ENCODE measurements at regions not wholly inside any gene's neighbourhood (a gene's known extent, or its start where the extent isn't known, plus 50 kb on each side); places are given as distances from the start of the nearest gene placed in this dataset.

DNA sequence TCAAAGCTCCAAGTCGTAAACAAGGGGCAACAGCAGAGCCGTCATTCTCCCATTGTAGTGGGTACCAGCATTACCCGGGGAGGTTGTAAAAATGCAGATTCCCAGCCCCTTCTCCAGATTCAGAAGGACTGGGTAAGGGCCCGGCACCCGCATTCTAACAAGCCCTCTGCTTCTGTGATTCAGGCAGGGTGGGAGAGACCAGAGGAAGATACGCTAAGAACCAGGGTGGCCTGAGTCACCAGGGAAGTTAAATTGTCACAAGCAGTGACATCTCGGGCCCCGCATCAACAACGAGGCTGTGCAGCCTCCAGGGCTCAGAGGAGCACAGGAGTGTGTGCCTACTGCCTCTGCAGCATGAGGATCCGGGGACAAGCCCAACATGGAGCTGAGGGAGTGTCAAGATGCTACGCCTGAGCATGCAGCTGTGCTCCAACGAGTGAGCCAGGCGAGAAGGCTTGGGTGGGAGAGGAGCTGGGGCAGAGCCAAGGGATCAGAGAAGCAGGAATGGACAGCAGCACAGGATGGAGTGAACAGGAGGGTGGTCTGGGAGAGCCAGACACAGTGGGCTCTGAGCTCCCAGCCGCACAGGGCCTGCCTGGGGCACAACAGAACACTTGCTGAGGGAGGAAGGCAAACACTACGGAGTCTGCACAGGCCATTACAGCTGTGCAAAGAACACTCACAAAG is 68.5 kb downstream of the CPN2 start:
- Histone ChIP-seq H3K56ac (ENCODE audit: insufficient read length, low read depth, low read length) (no peak overlapping the region), H3K79me2 (ENCODE audit: insufficient read depth, low read length) (no peaks in the 10 kb centered on the region), H4K5ac (ENCODE audit: insufficient read length, low read depth, low read length) (no peak overlapping the region), H3K9me3 (ENCODE audit: control insufficient read depth, low read depth, low read length) (no peaks in the 10 kb centered on the region), H3K23me2 (ENCODE audit: insufficient read length, low read depth, low read length, poor library complexity, severe bottlenecking) (peaks cover 5% of the 10 kb centered on the region), H2BK5ac (ENCODE audit: insufficient read length, low read length) (no peak overlapping the region), H3K4me1 (ENCODE audit: insufficient read depth, low read length) (peaks cover 10% of the 10 kb centered on the region; the same call in 1 of the 2 replicates), H3K23ac (ENCODE audit: insufficient read length, low read depth, low read length) (no peak overlapping the region), H3K14ac (ENCODE audit: insufficient read depth, low read length) (no peak overlapping the region), H2BK15ac (ENCODE audit: low read depth, low read length) (no peak overlapping the region), H4K91ac (ENCODE audit: insufficient read length, low read depth, low read length) (no peak overlapping the region), H2BK120ac (ENCODE audit: low read depth, low read length, poor library complexity, severe bottlenecking) (no peak overlapping the region), H3T11ph (ENCODE audit: low read length) (no peak overlapping the region), H3K27ac (ENCODE audit: insufficient read length, low read depth, low read length) (no peak overlapping the region), H2BK20ac (ENCODE audit: low read depth, low read length, poor library complexity, severe bottlenecking) (no peak overlapping the region), H4K20me1 (ENCODE audit: control insufficient read depth, insufficient read depth, insufficient read length) (no peaks in the 10 kb centered on the region), H3K9ac (ENCODE audit: extremely low read depth, insufficient read length, low read length) (no peak overlapping the region), H2AFZ (ENCODE audit: low read length) (no peak overlapping the region), H3K4me2 (ENCODE audit: insufficient read depth, insufficient read length, low read length) (no peak overlapping the region), H3K4ac (ENCODE audit: low read depth, low read length) (no peak overlapping the region), H3K18ac (ENCODE audit: insufficient read length, low read depth, low read length) (no peak overlapping the region), H2BK12ac (ENCODE audit: insufficient read length, low read depth, low read length) (no peak overlapping the region), H3K79me1 (ENCODE audit: insufficient read depth, low read depth, low read length, poor library complexity, severe bottlenecking) (no peaks in the 10 kb centered on the region), H4K8ac (replicated peaks; ENCODE audit: insufficient read length, low read depth, low read length) (no peak overlapping the region), H2AK5ac (ENCODE audit: insufficient read length, low read length) (no peak overlapping the region), H3K27me3 (ENCODE audit: insufficient read depth, low read length) (no peaks in the 10 kb centered on the region)
- no peaks in the 10 kb centered on the region for H3K9me3 Mint-ChIP-seq
- H3K27ac Mint-ChIP-seq, result no peak overlapping the region
- peaks cover 14 to 17% of the 10 kb centered on the region in 2 experiments for H3K4me1 Mint-ChIP-seq
- peak; percentile 18 for DNase-seq
- TF ChIP-seq, protein P1, sequence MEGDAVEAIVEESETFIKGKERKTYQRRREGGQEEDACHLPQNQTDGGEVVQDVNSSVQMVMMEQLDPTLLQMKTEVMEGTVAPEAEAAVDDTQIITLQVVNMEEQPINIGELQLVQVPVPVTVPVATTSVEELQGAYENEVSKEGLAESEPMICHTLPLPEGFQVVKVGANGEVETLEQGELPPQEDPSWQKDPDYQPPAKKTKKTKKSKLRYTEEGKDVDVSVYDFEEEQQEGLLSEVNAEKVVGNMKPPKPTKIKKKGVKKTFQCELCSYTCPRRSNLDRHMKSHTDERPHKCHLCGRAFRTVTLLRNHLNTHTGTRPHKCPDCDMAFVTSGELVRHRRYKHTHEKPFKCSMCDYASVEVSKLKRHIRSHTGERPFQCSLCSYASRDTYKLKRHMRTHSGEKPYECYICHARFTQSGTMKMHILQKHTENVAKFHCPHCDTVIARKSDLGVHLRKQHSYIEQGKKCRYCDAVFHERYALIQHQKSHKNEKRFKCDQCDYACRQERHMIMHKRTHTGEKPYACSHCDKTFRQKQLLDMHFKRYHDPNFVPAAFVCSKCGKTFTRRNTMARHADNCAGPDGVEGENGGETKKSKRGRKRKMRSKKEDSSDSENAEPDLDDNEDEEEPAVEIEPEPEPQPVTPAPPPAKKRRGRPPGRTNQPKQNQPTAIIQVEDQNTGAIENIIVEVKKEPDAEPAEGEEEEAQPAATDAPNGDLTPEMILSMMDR (conservative IDR thresholded peaks at IDR 0.05), result no peak
- WGBS (ENCODE audit: extremely low coverage, insufficient read length, low lambda C conversion rate), result no CpG with 5 or more reads among the region's 15 CpGs
- peaks cover 0 to 4% (median 0%) of the 10 kb centered on the region in 3 experiments; a peak in 1 of 7 replicates for H3K36me3 Mint-ChIP-seq (ENCODE audit: insufficient read depth in 1 of 3, low read depth in 3 of 3)
- H3K4me3 Mint-ChIP-seq, result no peak overlapping the region
- peaks cover 27% of the 10 kb centered on the region for H3K27me3 Mint-ChIP-seq (ENCODE audit: low read depth)

Data from H9 (cell line).